ENCODE measurements at regions not wholly inside any gene's neighbourhood (a gene's known extent, or its start where the extent isn't known, plus 50 kb on each side); places are given as distances from the start of the nearest gene placed in this dataset.
"Not testable (repeated sequence)": the region's sequence is repeated elsewhere in the genome, so short reads cannot be mapped to it uniquely, and the experiment has no call there.

DNA sequence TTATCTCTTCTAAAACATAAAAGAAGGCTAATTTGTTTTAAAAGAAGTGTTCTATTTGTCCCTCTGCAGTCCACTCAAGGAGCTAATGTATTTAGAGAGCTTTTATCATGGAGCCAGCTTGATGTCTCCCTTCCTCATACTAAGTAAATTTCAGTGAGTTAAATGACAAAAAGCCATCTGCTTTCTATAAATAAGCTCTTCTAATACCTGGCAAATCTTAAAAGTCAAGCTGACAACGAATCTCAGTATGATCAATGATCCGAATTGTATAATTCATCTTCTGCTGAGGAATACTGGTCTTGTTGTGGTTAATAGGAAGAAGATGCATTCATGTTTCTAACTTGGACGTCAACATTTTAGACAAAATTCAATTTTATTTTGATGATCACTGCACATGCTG is 1390.7 kb downstream of the CDH8 start:
- no peaks in the 10 kb centered on the region for H3K4me1 Mint-ChIP-seq (ENCODE audit: low read depth)

DNA sequence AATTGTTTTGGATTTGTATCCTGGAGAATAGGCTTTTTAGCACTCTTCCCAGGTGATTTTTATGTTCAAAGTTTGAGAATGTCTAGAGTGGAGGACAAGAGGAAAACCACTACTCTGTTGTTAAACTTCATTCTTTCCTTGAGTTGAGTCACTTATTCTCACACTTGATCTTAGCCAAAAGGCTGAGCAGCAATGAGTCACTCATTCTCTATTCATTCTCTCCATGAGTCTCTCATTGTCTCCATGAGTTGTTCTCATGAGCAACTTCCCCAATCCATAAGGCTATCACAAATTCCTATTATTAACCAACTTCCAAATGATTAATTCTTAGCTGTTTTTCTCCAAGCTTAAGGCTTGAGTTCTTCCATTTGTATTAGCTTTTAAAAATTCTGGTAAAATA is 1393.3 kb downstream of the CDH8 start:
- Mint-ChIP-seq H3K27ac (no peak overlapping the region), H3K36me3 (ENCODE audit: low read depth) (no peaks in the 10 kb centered on the region), H3K4me3 (no peak overlapping the region), H3K27me3 (ENCODE audit: insufficient read depth) (no peaks in the 10 kb centered on the region), H3K9me3 (peaks cover 22% of the 10 kb centered on the region), H3K4me1 (ENCODE audit: low read depth) (no peaks in the 10 kb centered on the region)
- DNase-seq (ENCODE audit: low spot score) = no peak
- intact Hi-C loops (cut with micrococcal nuclease) = no loop called here

More for the DNA sequence above, 1390.7 kb downstream of the CDH8 start:
- Mint-ChIP-seq H3K4me3 (no peak overlapping the region), H3K27me3 (ENCODE audit: insufficient read depth) (no peaks in the 10 kb centered on the region), H3K36me3 (ENCODE audit: low read depth) (no peaks in the 10 kb centered on the region), H3K27ac (no peak overlapping the region), H3K9me3 (peaks cover 27% of the 10 kb centered on the region)
- intact Hi-C loops (cut with micrococcal nuclease) = no loop called here
- no peak for DNase-seq (ENCODE audit: low spot score)

DNA sequence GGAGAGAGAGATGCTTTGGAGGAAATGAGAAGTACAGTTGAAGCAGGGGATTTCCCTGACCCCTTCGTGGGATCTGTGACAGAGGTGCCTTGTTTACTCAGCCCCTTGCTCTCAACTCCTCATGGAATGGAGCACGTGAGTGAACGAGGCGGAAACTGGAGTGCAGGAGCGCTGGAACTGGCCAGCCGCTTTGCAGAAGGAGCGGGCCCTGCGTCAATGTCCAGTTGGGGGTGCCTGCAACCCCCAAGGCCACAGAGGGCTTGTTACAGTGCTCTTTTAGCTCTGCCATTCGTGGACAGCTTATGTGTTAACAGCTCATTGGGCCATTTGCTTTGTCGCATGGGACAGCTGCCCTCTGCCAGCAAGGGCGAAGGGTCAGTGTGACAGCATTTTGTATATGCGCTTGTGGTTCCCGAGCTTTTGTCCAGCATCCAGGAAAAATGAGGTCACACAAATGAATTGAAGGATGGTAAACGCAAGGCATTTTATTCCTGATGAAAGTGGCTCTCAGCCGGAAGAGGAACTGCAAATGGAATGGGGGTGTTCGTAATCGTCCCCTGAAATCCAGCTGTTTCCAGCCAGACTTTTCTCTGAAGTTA is 1395.1 kb downstream of the CDH8 start:
- intact Hi-C loops (cut with micrococcal nuclease) = no loop called here
- DNase-seq (ENCODE audit: low spot score) = no peak

DNA sequence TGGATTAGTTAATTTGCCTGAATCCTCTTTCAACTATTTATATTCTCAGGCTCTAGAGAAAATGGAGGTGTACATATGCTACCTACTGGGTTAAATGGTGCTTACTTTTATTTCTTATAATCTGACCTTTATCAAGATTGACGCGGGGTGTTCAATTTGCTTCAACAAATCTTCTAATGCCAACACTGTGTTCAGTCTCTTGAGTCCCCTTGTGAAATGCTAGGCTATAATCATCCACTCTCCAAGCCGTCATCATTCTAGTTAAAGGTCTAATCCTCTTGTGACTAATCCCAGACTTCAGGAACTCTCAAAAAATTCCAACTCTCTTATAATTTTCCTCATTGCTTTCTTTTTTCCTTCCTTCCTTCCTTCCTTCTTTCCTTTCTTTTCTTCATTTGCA is 1396.2 kb downstream of the CDH8 start:
- Mint-ChIP-seq H3K27ac (no peak overlapping the region), H3K9me3 (peaks cover 25% of the 10 kb centered on the region), H3K4me3 (no peak overlapping the region), H3K36me3 (ENCODE audit: low read depth) (no peaks in the 10 kb centered on the region), H3K4me1 (ENCODE audit: low read depth) (no peaks in the 10 kb centered on the region), H3K27me3 (ENCODE audit: insufficient read depth) (no peaks in the 10 kb centered on the region)
- intact Hi-C loops (cut with micrococcal nuclease) = no loop called here
- no peak for DNase-seq (ENCODE audit: low spot score)

More for the DNA sequence above, 1395.1 kb downstream of the CDH8 start:
- peaks cover 22% of the 10 kb centered on the region for H3K9me3 Mint-ChIP-seq
- no peaks in the 10 kb centered on the region for H3K27me3 Mint-ChIP-seq (ENCODE audit: insufficient read depth)
- H3K4me1 Mint-ChIP-seq (ENCODE audit: low read depth) = no peaks in the 10 kb centered on the region
- H3K4me3 Mint-ChIP-seq = no peak overlapping the region
- no peak overlapping the region for H3K27ac Mint-ChIP-seq
- no peaks in the 10 kb centered on the region for H3K36me3 Mint-ChIP-seq (ENCODE audit: low read depth)

DNA sequence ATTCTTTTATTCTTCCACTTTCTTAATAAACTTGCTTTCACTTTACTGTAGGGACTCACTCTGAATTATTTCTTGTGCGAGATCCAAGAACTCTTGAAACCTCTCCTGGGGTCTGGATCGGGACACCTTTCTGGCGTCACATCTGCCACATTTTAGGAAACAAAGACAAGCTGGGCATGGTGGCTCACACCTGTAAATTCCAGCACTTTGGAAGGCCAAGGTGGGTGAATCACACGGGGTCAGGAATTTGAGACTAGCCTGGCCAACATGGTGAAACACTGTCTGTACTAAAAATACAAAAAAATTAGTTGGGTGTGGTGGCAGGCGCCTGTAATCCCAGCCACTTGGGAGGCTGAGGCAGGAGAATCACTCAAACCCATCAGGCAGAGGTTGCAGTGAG is 1399.6 kb downstream of the CDH8 start:
- intact Hi-C loops (cut with micrococcal nuclease); H3K27me3 Mint-ChIP-seq (ENCODE audit: insufficient read depth); H3K4me1 Mint-ChIP-seq (ENCODE audit: low read depth); H3K27ac Mint-ChIP-seq; H3K4me3 Mint-ChIP-seq; H3K36me3 Mint-ChIP-seq (ENCODE audit: low read depth); DNase-seq (ENCODE audit: low spot score): not testable (repeated sequence)
- H3K9me3 Mint-ChIP-seq = peaks cover 25% of the 10 kb centered on the region

DNA sequence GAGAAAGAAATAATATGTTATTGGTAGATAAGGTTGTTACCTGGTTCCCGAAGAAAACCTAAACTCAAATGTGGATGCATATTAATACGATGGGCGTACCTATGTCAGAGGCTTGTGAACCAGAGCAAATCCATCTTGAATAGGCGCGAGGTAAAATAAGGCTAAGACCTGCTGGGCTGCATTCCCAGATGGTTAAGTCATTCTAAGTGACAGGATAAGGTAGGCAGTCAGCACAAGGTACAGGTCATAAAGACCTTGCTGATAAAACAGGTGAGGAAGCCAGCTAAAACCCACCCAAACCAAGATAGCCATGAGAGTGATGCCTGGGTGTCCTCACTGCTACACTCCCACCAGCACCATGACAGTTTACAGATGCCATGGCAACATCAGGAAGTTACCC is 1400.1 kb downstream of the CDH8 start:
- no peak for DNase-seq (ENCODE audit: low spot score)
- H3K4me3 Mint-ChIP-seq = no peak overlapping the region
- intact Hi-C loops (cut with micrococcal nuclease) = no loop called here
- no peaks in the 10 kb centered on the region for H3K4me1 Mint-ChIP-seq (ENCODE audit: low read depth)
- peaks cover 23% of the 10 kb centered on the region for H3K9me3 Mint-ChIP-seq
- H3K36me3 Mint-ChIP-seq (ENCODE audit: low read depth) = no peaks in the 10 kb centered on the region
- H3K27ac Mint-ChIP-seq = no peak overlapping the region
- no peaks in the 10 kb centered on the region for H3K27me3 Mint-ChIP-seq (ENCODE audit: insufficient read depth)

DNA sequence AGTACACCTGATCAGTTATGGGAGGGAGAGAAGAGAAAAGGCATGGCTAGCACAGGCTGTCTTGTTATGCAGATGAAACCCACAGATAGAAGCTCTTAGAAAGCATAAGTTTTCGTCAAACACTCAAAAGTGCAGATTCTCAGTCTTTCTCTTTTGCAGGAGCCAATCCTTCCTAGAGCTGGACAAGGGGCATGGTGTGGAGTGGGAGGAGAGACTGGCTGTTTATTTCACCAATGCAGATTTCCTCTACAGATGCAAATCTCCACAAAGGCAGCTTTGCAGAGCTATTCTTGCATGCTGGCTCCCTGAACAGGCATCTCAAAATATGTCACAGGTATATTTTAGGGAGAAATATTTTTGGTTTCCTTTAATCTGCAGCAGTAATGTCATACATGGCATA is 1400.7 kb downstream of the CDH8 start:
- DNase-seq (ENCODE audit: low spot score) = no peak
- no peaks in the 10 kb centered on the region for H3K4me1 Mint-ChIP-seq (ENCODE audit: low read depth)
- intact Hi-C loops (cut with micrococcal nuclease) = no loop called here
- H3K27ac Mint-ChIP-seq = no peak overlapping the region
- peaks cover 26% of the 10 kb centered on the region for H3K9me3 Mint-ChIP-seq
- H3K27me3 Mint-ChIP-seq (ENCODE audit: insufficient read depth) = no peaks in the 10 kb centered on the region
- no peak overlapping the region for H3K4me3 Mint-ChIP-seq
- H3K36me3 Mint-ChIP-seq (ENCODE audit: low read depth) = no peaks in the 10 kb centered on the region

DNA sequence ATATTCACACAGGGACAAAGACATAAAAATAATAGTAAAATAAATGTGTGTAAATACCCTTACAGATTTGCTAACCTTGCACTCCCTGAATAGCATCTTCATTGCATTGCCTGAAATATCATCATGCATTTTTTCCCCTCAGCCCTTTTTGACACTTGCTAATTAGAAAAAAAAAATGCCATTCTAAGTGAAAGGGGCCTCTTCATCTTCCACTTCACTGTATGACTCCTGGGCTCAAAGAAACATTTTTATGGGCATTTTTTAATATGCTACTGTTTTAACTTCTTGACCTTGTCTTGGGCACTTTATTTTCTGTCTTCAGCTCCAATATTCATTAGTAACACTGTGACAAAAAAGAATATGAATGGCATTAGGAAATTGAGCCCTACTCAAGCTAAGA is 1424.4 kb downstream of the CDH8 start:
- intact Hi-C loops (cut with micrococcal nuclease) = no loop called here
- Mint-ChIP-seq H3K36me3 (ENCODE audit: low read depth) (no peaks in the 10 kb centered on the region), H3K27me3 (ENCODE audit: insufficient read depth) (no peaks in the 10 kb centered on the region), H3K4me1 (ENCODE audit: low read depth) (no peaks in the 10 kb centered on the region), H3K4me3 (no peak overlapping the region), H3K27ac (no peak overlapping the region), H3K9me3 (peaks cover 14% of the 10 kb centered on the region)
- no peak for DNase-seq (ENCODE audit: low spot score)

DNA sequence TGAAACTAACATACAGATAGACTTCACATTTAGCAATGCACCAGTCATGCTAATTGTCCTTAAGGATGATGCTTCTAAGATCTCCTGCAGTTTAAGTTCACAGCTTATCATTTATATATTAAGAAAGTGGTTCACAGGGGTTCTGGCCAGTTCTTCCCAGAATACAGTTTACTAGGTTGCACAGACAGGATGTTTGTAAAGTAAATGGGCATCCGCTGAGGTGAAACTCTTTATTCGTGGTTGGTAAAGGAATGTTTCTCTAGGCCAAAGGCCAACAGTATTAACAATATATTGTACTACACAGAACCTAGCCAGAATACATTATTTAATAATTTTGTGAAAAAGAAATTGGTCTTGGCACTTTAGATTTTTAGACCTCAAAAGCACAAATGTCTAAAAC is 1427.3 kb downstream of the CDH8 start:
- no peaks in the 10 kb centered on the region for H3K4me1 Mint-ChIP-seq (ENCODE audit: low read depth)
- H3K27ac Mint-ChIP-seq = no peak overlapping the region
- DNase-seq (ENCODE audit: low spot score) = no peak
- H3K4me3 Mint-ChIP-seq = no peak overlapping the region
- no peaks in the 10 kb centered on the region for H3K36me3 Mint-ChIP-seq (ENCODE audit: low read depth)
- H3K27me3 Mint-ChIP-seq (ENCODE audit: insufficient read depth) = no peaks in the 10 kb centered on the region
- peaks cover 16% of the 10 kb centered on the region for H3K9me3 Mint-ChIP-seq
- intact Hi-C loops (cut with micrococcal nuclease) = no loop called here

DNA sequence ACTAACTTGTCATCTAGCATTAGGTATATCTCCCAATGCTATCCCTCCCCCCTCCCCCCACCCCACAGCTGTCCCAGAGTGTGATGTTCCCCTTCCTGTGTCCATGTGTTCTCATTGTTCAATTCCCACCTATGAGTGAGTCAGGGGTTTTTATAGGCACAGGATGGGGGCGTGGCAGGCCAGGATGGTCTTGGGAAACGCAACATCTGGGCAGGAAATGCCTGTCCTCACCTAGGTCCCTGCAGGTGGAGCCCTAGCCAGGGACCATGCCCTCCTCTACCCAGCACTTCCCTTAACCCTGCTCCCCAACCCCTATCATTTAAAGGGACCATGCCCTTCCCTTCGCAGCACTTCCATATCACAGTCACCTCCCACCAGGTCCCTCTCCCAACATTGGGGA is 1430.6 kb downstream of the CDH8 start:
- H3K36me3 Mint-ChIP-seq (ENCODE audit: low read depth); H3K4me1 Mint-ChIP-seq (ENCODE audit: low read depth); H3K27ac Mint-ChIP-seq; DNase-seq (ENCODE audit: low spot score); H3K4me3 Mint-ChIP-seq; intact Hi-C loops (cut with micrococcal nuclease); H3K27me3 Mint-ChIP-seq (ENCODE audit: insufficient read depth): not testable (repeated sequence)
- peaks cover 18% of the 10 kb centered on the region for H3K9me3 Mint-ChIP-seq

DNA sequence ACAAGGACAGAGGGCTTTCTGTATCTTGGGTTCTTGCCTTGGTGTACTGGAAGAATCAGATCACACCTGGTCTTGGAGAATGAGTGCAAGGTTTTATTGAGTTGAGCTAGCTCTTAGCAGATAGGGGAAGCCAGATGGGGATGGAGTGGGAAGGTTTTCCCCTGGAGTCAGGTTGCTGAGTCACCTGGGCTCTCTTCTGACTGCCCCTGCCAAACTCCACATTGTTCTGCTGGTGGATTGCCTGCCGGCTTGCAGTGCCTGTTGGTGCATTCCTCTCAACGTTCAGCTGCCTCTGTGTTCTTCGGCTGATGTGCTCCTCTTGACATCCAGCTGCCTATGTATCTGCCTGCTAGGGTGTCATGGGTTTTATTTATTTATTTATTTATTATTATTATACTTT is 1431.1 kb downstream of the CDH8 start:
- H3K4me3 Mint-ChIP-seq = no peak overlapping the region
- intact Hi-C loops (cut with micrococcal nuclease) = no loop called here
- no peak for DNase-seq (ENCODE audit: low spot score)
- H3K27ac Mint-ChIP-seq = no peak overlapping the region
- no peaks in the 10 kb centered on the region for H3K4me1 Mint-ChIP-seq (ENCODE audit: low read depth)
- peaks cover 20% of the 10 kb centered on the region for H3K9me3 Mint-ChIP-seq
- H3K27me3 Mint-ChIP-seq (ENCODE audit: insufficient read depth) = no peaks in the 10 kb centered on the region
- H3K36me3 Mint-ChIP-seq (ENCODE audit: low read depth) = no peaks in the 10 kb centered on the region

DNA sequence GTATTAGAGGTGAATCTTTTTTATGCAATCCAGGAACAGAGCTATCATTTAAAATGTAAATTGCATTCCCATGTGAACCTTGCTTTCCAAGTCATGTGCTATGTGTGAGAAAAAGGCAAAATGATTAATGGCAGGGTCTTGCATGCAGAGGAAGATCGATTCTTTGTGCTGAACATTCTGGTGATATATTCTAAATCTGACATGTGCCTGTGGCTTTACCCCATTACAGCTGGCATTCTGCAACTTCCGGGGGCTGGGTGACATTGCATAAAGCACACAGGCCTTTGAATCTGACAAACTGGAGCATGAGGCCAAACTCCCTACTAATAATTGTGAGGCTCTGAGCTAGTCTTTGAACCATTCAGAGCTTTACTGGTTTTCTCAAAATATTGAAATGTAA is 1449.7 kb downstream of the CDH8 start:
- Mint-ChIP-seq H3K36me3 (ENCODE audit: low read depth) (no peaks in the 10 kb centered on the region), H3K27me3 (ENCODE audit: insufficient read depth) (no peaks in the 10 kb centered on the region), H3K27ac (no peak overlapping the region), H3K4me3 (no peak overlapping the region), H3K9me3 (peaks cover 25% of the 10 kb centered on the region), H3K4me1 (ENCODE audit: low read depth) (no peaks in the 10 kb centered on the region)
- intact Hi-C loops (cut with micrococcal nuclease) = no loop called here
- no peak for DNase-seq (ENCODE audit: low spot score)

DNA sequence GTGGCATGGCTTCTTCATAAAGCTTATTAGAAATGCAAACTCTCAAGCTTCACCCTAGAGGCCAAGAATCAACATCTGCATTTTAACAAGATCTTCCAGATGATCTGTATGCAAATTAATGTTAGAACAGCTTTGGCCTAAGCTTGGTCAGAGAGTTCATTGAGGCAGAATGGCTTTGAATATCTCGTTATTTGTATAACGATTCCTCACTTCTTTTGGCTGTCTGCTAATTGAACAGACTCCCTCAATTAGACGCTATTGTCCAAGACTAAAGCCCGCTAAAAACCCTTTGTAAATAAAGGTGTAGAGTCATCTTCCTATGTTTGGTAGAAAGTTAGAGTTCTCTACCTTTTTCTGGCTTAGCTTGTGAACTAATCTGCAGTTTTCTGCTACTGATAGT is 1453.7 kb downstream of the CDH8 start:
- H3K4me3 Mint-ChIP-seq = no peak overlapping the region
- H3K27ac Mint-ChIP-seq = no peak overlapping the region
- H3K9me3 Mint-ChIP-seq = peaks cover 23% of the 10 kb centered on the region
- no peak for DNase-seq (ENCODE audit: low spot score)
- H3K27me3 Mint-ChIP-seq (ENCODE audit: insufficient read depth) = no peaks in the 10 kb centered on the region
- no peaks in the 10 kb centered on the region for H3K4me1 Mint-ChIP-seq (ENCODE audit: low read depth)
- intact Hi-C loops (cut with micrococcal nuclease) = no loop called here
- H3K36me3 Mint-ChIP-seq (ENCODE audit: low read depth) = no peaks in the 10 kb centered on the region

DNA sequence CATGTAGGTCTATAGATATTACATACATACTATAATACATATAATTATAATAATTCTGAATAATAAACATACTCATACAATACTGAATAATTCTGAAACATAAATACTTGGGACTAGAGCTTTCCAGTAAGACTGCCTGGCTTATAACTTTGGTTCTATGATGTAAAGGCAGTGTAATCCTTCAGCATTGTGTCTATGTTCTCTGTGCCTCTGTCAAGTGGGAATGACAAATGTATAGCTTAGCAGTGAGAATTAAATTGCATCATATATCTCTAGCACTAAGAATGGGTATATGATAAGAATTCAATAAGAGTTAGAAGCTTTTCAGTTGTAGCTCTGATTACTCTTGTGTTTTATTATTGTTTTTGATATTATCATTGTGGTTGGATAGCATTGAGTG is 1469.3 kb downstream of the CDH8 start:
- Mint-ChIP-seq H3K27me3 (ENCODE audit: insufficient read depth) (no peaks in the 10 kb centered on the region), H3K27ac (no peak overlapping the region), H3K36me3 (ENCODE audit: low read depth) (no peaks in the 10 kb centered on the region), H3K4me1 (ENCODE audit: low read depth) (no peaks in the 10 kb centered on the region), H3K9me3 (peaks cover 16% of the 10 kb centered on the region), H3K4me3 (no peak overlapping the region)
- no peak for DNase-seq (ENCODE audit: low spot score)
- intact Hi-C loops (cut with micrococcal nuclease) = no loop called here
